NCI-H2227 (cell line): ENCODE measurements at regions not wholly inside any gene's neighbourhood (a gene's known extent, or its start where the extent isn't known, plus 50 kb on each side); places are given as distances from the start of the nearest gene placed in this dataset.
"Not testable (repeated sequence)": the region's sequence is repeated elsewhere in the genome, so short reads cannot be mapped to it uniquely, and the experiment has no call there.

ENCODE experiments used
- DNase-seq: peaks from one replicate; lab custom pipeline; 2025; ENCODE audit not compliant: unreplicated experiment; lab: John Stamatoyannopoulos, UW

DNA sequence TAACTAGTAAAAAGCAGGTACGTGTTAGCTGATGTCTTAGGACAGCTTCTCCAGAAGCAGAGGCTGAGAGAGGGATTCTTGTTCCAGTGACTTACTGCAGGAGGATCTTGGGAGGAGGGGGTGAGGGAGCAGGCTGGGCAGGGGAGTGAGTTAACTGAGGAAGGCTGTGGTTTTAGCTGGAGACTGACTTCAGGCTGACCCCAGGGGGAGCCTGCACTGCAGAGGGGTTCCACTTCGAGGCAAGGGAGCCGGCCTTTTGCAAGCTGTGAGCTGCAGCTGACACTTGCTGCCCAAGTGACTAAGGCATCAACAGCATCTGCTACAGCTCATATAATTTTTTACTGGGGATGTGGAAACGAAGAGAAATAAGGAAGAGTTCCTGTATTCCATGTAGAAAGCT, 50.4 kb upstream of the SOD1 start:
- DNase-seq: no peak

DNA sequence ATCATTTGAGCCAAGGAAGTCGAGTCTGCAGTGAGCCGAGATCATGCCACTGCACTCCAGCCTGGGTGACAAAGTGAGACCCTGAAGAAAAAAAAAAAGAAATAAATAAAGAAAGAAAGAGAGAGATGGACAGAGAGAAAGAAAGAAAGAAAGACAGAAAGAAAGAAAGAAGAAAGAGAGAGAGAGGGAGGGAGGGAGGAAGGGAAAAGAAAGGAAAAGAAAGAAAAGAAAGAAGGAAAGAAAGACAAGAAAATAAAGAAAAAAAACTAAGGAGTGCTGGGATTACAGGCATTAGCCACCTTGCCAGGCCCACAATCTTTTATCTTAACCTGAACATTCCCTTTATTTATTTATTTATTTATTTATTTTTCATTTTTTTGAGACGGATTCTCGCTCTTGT, 51.7 kb upstream of the SOD1 start:
- DNase-seq: no peak

- DNase-seq: no peak
These were observed 53.2 kb upstream of the SOD1 start for GRCh38 chr21:31606081-31606874.

DNA sequence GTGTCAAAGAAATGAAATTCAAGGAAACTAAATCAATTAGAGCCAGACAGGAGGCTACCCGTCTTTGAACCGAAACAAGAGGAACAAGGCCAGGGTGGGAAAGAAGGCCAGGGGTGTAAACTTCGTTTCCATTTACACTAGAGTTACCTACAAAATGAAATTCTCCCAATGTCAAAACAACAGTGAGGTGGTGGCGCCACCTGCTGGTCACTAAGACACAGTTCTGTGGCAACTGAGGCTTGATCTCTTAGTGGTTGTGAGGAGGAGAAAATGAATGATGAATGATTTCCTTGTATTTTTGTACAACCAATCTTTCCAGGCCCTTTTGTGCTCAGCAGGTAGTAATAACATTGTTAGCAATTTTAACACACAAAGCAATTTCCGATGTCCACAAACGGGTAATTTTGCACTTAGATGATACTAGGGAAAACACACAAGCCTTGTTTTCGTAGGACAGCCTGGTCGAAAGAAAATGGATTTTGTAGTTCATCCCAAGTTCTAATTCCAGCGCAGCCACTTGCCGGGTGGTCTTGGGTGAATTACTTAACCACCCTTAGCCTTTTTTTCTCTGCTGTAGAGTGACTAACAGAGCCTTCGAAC, 54.8 kb upstream of the SOD1 start:
- DNase-seq: peak; percentile 92

GRCh38 chr21:31599563-31599962, 59.9 kb upstream of the SOD1 start:
- DNase-seq: no peak

GRCh38 chr21:31599013-31599412, 60.5 kb upstream of the SOD1 start:
- DNase-seq: no peak

- DNase-seq: peak; percentile 17
These were observed 61.8 kb upstream of the SOD1 start for GRCh38 chr21:31597683-31598082.

DNA sequence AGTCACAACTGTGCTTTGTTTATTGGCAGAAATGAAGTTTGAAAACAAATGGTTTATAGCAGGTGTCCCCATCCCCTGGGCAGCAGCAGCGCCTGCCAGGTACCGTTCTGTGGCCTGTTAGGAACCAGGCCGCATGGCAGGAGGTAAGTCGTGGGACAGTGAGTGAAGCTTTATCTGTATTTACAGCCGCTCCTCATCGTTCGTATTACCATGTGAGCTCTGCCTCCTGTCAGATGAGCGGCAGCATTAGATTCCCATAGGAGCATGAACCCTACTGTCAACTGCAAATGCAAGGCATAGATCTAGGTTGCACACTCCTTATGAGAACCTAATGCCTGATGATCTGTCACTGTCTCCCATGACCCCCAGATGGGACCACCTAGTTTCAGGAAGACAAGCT, 63.4 kb upstream of the SOD1 start:
- DNase-seq: no peak

GRCh38 chr21:31594726-31595125, 64.8 kb upstream of the SOD1 start:
- no peak for DNase-seq

- DNase-seq: no peak
These were observed 65.2 kb upstream of the SOD1 start for GRCh38 chr21:31594279-31594678.

GRCh38 chr21:31592963-31593560, 66.4 kb upstream of the SOD1 start:
- peak; percentile 55 for DNase-seq

DNA sequence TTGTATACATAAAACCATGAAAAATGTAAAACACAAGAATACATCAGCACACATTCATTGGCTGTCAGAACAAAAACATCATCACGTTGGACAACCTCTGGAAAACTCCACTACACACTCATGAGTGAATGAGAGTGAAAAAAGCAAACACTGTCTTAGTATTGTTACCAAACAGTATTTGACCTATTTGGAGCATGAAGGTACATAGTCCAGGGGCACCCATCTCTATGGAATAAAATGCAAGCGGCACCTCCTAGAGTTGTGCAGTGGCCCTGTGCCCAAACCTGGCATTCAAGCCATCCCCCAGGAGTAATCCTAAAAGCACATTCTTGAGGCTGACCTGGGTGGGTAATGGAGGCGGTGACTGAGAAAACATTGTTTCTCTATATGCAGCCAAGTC, 67.0 kb upstream of the SOD1 start:
- no peak for DNase-seq

DNA sequence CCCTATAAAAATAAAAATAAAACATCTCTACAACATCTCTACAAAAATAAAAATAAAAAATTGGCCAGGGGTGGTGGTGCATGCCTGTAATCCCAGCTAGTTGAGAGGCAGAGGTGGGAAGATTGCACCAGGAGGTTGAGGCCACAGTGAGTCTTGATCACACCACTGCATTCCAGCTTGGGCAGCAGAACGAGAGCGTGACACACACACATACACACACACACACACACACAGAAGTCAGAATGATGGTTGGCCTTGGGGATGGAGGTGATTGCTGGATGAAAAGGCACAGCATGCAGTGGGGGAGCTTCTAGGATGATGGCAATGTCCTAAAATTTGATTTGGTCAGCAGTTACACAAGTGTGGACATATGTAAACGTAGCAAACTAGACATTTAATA, 69.7 kb upstream of the SOD1 start:
- DNase-seq: no peak

DNA sequence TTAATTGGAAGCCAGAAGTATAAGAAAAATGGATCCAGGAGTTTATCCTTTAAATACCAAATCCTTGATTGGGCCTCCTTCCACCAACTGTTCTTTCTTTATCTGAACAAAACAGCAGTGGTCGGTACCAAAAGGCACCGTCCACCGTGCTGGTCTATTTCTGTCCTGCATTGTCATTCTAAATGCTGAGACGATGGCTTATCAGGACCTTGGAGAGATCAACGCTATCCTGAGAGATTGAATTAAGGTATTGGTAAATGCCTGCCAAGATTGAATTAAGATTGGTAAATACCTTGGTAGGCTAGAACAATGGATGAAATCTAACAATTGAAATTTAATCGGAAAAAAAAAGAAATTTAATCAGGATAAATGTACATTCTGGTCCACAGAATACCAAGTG, 73.4 kb upstream of the SOD1 start:
- DNase-seq: no peak

DNA sequence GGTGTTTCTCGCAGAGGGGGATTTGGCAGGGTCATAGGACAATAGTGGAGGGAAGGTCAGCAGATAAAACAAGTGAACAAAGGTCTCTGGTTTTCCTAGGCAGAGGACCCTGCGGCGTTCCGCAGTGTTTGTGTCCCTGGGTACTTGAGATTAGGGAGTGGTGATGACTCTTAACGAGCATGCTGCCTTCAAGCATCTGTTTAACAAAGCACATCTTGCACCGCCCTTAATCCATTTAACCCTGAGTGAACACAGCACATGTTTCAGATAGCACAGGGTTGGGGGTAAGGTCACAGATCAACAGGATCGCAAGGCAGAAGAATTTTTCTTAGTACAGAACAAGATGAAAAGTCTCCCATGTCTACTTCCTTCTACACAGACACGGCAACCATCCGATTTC, 75.6 kb upstream of the SOD1 start:
- DNase-seq: not testable (repeated sequence)

DNA sequence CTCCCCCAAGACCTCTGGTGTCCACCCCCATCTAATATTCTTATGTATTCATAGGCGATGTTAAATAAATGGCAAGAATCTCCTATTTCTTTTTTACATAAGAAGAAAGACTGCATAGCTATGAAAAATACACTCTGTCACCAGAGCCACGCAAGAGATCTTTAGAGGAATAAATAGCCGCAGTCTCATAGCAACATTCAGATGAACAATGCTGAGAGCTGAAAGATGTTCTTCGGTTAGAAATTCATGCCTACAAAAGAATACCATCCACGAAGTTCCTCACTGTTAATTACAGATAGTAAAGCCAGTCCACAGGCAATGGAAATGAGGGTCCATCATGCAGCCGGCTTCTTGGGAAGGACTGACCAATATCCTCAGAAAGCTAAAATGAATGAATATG, 76.0 kb upstream of the SOD1 start:
- no peak for DNase-seq

- peak; percentile 87 for DNase-seq
These were observed 78.6 kb upstream of the SOD1 start for GRCh38 chr21:31580866-31581276.

- no peak for DNase-seq
These were observed 82.2 kb upstream of the SOD1 start for GRCh38 chr21:31577271-31577670.

DNA sequence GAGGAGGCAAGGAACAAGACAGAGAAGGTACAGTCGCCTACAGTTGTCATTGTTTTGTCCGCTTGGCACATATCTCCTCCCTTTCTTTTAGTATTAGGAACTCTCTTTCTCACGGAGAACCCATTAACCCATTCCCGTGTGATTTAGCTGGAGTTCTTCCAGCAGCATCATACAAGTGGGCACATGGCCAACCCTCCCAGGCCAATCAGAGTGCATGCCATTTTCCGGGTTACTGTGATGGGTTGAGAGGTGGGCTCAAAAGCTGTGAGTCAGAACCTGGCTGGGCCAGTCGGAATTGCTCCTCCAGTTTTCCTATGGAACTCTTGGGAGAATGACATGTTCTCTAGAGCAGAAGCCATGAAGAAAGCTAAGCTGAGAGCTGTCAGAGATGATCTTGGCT, 83.1 kb upstream of the SOD1 start:
- DNase-seq: no peak

DNA sequence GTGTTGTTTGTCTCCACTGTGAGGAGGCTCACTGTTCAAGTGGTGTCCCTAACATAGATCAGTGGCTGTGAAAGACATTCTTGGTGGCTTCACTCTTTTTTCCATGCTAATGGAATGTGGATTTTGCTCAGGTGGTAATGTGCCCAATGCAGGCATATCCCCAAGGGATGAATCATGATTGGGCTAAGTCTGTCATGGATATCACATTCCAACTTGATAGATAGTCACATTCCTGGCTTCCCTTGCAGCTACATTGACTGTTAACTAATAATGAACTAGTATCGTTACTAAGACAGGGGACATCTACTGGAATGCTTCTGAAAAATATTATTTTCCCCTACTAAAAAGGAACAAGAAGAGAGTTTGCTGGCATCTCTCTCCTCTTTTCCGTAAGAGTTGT, 86.3 kb upstream of the SOD1 start:
- no peak for DNase-seq

DNA sequence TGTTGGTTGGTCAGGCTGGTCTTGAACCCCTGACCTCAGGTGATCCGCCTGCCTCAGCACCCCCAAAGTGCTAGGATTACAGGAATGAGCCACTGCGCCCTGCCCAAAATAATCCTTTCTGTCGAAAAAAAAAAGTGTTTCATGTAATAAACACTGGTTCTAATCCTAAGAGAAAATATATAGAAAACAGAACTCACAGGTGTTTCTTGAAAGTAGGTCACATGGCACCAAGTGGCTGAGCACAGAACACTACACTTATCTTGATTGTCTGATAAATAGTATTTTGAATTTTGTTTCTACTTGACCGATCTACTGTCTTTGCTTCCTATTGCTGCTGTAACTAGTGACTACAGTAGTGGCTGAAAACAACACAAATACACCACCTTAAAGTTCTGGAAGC, 87.6 kb upstream of the SOD1 start:
- no peak for DNase-seq

GRCh38 chr21:31570824-31571566, 88.5 kb upstream of the SOD1 start:
- DNase-seq: no peak
